Thoracic aorta (tissue), 2 donors: ENCODE measurements at regions not wholly inside any gene's neighbourhood (a gene's known extent, or its start where the extent isn't known, plus 50 kb on each side); places are given as distances from the start of the nearest gene placed in this dataset.

Experiments used
- ATAC-seq: fragments of 150-250 bp; one replicate; pipeline ENCODE4 v1.8.0; 2017; ENCODE audit warnings: low read depth; ENCODE audit not compliant: insufficient number of reproducible peaks, low FRiP score
- DNase-seq: peaks from one replicate; pipeline ENCODE4 v3.0.0-alpha.2; 2020; ENCODE audit warnings: low spot score
- H3K27ac ChIP-seq, 2 donors: fragments of 200-600 bp; sonication (generic); 1 replicate in 1 of 2; 2 replicates in 1 of 2; pipeline ENCODE4 v1.5.1; 2016; ENCODE audit warnings: mild to moderate bottlenecking in 2 of 2, moderate library complexity in 2 of 2
- H3K27me3 ChIP-seq: fragments of 200-600 bp; sonication (generic); replicated peaks from 2 replicates; pipeline ENCODE4 v1.6.0; 2016; ENCODE audit warnings: mild to moderate bottlenecking; ENCODE audit not compliant: insufficient read depth
- H3K36me3 ChIP-seq: fragments of 200-600 bp; sonication (generic); one replicate; pipeline ENCODE4 v1.5.1; 2016
- H3K4me1 ChIP-seq, 2 donors: fragments of 200-600 bp; sonication (generic); 1 replicate in 1 of 2; 2 replicates in 1 of 2; pipeline versions ENCODE4 v1.5.1 to v1.6.0; 2016; ENCODE audit warnings: low read depth in 2 of 2, mild to moderate bottlenecking in 1 of 2; ENCODE audit not compliant: control insufficient read depth in 1 of 2
- H3K4me3 ChIP-seq: fragments of 200-600 bp; sonication (generic); 2 replicates; pipeline ENCODE4 v1.5.1; 2016; ENCODE audit warnings: mild to moderate bottlenecking
- H3K9me3 ChIP-seq: fragments of 200-600 bp; sonication (generic); 2 replicates; pipeline ENCODE4 v1.5.1; 2016
- TF ChIP-seq, protein P1 (sequence below): fragments of 200-600 bp; sonication (generic); IDR thresholded peaks from one replicate; pipeline ENCODE4 v1.5.1; 2019; ENCODE audit warnings: antibody characterized with exemption

DNA sequence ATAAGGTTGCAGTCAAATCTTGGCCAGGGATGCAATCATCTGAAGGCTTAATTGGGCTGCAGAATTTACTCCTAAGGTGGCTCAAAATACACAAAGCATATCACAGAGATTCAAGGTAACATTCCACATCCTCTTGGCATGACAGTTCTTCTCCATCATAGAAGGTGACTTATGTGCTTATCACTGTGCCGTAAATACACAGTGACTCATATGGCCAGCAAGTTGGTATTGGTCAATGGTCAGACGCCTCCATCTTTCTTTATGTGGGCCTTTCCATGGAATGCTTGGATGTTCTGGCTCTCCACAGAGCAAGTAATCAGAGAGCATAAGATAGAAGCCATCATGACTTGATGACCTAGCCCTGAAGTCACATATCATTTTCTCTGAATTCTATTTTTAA, 168.8 kb upstream of the ST8SIA2 start:
- no peaks in the 10 kb centered on the region for H3K4me1 ChIP-seq
- H3K4me3 ChIP-seq: no peak overlapping the region
- ATAC-seq: no peak
- no peak overlapping the region for H3K27ac ChIP-seq
- no peaks in the 10 kb centered on the region for H3K9me3 ChIP-seq
- TF ChIP-seq, protein P1, sequence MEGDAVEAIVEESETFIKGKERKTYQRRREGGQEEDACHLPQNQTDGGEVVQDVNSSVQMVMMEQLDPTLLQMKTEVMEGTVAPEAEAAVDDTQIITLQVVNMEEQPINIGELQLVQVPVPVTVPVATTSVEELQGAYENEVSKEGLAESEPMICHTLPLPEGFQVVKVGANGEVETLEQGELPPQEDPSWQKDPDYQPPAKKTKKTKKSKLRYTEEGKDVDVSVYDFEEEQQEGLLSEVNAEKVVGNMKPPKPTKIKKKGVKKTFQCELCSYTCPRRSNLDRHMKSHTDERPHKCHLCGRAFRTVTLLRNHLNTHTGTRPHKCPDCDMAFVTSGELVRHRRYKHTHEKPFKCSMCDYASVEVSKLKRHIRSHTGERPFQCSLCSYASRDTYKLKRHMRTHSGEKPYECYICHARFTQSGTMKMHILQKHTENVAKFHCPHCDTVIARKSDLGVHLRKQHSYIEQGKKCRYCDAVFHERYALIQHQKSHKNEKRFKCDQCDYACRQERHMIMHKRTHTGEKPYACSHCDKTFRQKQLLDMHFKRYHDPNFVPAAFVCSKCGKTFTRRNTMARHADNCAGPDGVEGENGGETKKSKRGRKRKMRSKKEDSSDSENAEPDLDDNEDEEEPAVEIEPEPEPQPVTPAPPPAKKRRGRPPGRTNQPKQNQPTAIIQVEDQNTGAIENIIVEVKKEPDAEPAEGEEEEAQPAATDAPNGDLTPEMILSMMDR: no peak
- no peak for DNase-seq
- no peaks in the 10 kb centered on the region for H3K27me3 ChIP-seq
- H3K36me3 ChIP-seq: no peaks in the 10 kb centered on the region

DNA sequence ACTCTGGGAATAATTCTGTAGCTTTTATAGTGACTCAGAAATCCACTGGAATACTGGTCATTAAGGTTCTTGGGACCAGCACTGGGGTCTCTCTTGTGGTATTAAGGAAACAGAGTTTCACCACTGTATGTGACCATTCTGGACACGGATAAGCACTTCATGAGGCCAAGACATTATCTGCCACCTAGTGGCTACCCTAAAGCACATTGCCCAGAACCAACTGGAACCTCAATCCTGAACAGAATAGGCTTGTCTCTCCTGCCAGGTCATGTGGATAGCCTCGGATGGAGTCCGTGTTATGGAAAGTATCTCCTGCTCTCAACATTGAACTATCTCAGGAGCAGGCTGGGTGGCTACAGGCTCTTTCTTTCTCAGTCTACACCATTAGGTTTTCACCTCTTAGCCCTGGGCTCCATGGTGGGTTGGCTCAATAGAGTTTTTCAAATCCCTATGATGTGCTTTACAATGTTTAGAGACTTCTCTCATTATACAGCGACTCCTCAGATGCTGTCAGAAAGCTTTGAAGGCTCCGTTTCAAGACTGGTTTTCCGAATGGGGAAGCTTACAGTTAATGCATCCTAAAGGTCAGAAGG, 167.6 kb upstream of the ST8SIA2 start:
- no peaks in the 10 kb centered on the region for H3K9me3 ChIP-seq
- peak; percentile 59 for ATAC-seq
- no peak overlapping the region for H3K4me3 ChIP-seq
- no peaks in the 10 kb centered on the region for H3K36me3 ChIP-seq
- TF ChIP-seq, protein P1: no peak
- no peak for DNase-seq
- no peak overlapping the region for H3K27ac ChIP-seq
- no peaks in the 10 kb centered on the region for H3K27me3 ChIP-seq
- H3K4me1 ChIP-seq: no peaks in the 10 kb centered on the region

DNA sequence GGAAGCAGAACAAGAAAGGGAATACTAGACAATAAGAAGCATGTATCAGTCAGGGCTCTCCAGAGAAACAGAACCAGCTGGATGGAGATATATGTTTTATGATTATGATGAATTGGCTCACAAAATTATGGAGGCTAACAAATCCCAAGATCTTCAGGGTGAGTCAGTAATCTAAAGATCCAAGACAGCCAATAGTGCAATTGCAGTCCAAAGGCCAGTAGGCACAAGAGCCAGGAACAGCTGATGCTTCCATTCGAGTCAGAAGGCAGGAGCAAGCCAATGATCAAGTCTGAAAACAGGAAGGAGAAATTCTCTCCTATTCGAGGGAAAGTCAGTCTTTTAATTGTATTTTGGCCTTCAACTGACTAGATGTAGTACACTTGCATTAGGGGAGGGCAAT, 164.9 kb upstream of the ST8SIA2 start:
- TF ChIP-seq, protein P1: no peak
- no peaks in the 10 kb centered on the region for H3K4me1 ChIP-seq
- H3K9me3 ChIP-seq: no peaks in the 10 kb centered on the region
- ATAC-seq (no peak), DNase-seq (no peak)
- H3K27ac ChIP-seq: no peak overlapping the region
- H3K36me3 ChIP-seq: no peaks in the 10 kb centered on the region
- H3K27me3 ChIP-seq: no peaks in the 10 kb centered on the region
- no peak overlapping the region for H3K4me3 ChIP-seq

DNA sequence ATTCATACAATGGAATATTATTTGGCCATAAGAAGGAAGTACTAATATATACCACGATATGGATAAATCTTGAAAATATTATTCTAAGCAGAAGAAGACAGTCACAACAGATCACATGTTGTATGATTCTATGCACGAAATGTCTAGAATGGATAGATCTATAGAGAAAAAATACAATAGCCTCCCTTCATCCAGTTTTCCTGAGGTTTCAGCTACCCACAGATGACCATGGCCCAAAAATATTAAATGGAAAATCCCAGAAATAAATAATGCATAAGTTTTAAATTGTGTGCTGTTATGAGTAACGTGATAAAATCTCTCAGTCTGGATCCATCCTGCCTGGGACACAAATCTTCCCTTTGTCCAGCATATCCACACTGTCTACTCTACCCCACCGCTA, 162.2 kb upstream of the ST8SIA2 start:
- no peaks in the 10 kb centered on the region for H3K4me1 ChIP-seq

DNA sequence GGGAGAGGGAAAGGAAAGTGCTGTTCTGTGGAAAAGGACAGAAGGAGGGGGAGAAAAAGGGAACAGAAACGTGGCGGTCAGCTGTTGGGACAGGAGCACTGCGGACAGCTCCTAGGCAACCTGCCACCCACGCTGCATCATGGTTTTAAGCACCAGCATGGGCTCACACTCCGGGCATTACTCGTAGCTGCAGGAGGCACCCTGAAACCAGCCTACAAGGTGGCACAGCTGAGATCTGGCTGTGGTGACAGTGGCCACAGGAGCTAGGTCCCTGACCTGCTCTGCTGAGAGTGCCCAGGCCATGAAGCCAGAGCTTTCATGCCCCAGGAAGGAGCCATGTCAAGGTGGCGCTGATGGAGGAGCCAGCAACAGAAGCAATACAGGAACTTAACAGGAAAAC, 161.4 kb upstream of the ST8SIA2 start:
- no peaks in the 10 kb centered on the region for H3K27me3 ChIP-seq
- H3K4me1 ChIP-seq: no peaks in the 10 kb centered on the region
- H3K36me3 ChIP-seq: no peaks in the 10 kb centered on the region
- peaks cover 7% of the 10 kb centered on the region for H3K9me3 ChIP-seq
- DNase-seq: no peak
- H3K27ac ChIP-seq: no peak overlapping the region
- no peak overlapping the region for H3K4me3 ChIP-seq
- no peak for ATAC-seq
- TF ChIP-seq, protein P1: no peak

More for the DNA sequence above, 162.2 kb upstream of the ST8SIA2 start:
- TF ChIP-seq, protein P1: no peak
- DNase-seq (no peak), ATAC-seq (no peak)
- no peaks in the 10 kb centered on the region for H3K36me3 ChIP-seq
- H3K27me3 ChIP-seq: no peaks in the 10 kb centered on the region
- peaks cover 7% of the 10 kb centered on the region for H3K9me3 ChIP-seq
- no peak overlapping the region for H3K27ac ChIP-seq
- no peak overlapping the region for H3K4me3 ChIP-seq
